ENCODE measurements at regions not wholly inside any gene's neighbourhood (a gene's known extent, or its start where the extent isn't known, plus 50 kb on each side); places are given as distances from the start of the nearest gene placed in this dataset.
A peak's percentile ranks its signal among the peaks of the same experiment; 100 is the strongest.

- no peak for DNase-seq
These were observed 61.2 kb downstream of the KLF6 start for GRCh38 chr10:3723766-3724165.

- DNase-seq, result peak in 18 of 51 donors; percentile 2 to 34 (median 10)
These were observed 64.6 kb downstream of the KLF6 start for GRCh38 chr10:3720228-3721019.

- DNase-seq, result no peak
These were observed 65.8 kb downstream of the KLF6 start for GRCh38 chr10:3719024-3719843.

- peak in 1 of 51 donors; percentile 9 for DNase-seq
These were observed 68.9 kb downstream of the KLF6 start for GRCh38 chr10:3716093-3716492.

- DNase-seq, result no peak
These were observed 70.0 kb downstream of the KLF6 start for GRCh38 chr10:3714967-3715366.

GRCh38 chr10:3714531-3714930 lies 70.5 kb downstream of the KLF6 start:
- no peak for DNase-seq

GRCh38 chr10:3712707-3713106 lies 72.3 kb downstream of the KLF6 start:
- no peak for DNase-seq

- no peak for DNase-seq
These were observed 73.1 kb downstream of the KLF6 start for GRCh38 chr10:3711918-3712317.

GRCh38 chr10:3710764-3711163 lies 74.2 kb downstream of the KLF6 start:
- DNase-seq, result no peak

GRCh38 chr10:3709456-3710060 lies 75.5 kb downstream of the KLF6 start:
- DNase-seq, result no peak

GRCh38 chr10:3708852-3709251 lies 76.2 kb downstream of the KLF6 start:
- DNase-seq, result no peak

- DNase-seq, result no peak
These were observed 80.3 kb downstream of the KLF6 start for GRCh38 chr10:3704565-3705325.

GRCh38 chr10:3702569-3702968 lies 82.4 kb downstream of the KLF6 start:
- DNase-seq, result no peak

GRCh38 chr10:3702056-3702546 lies 82.9 kb downstream of the KLF6 start:
- DNase-seq, result no peak

GRCh38 chr10:3701491-3701890 lies 83.5 kb downstream of the KLF6 start:
- DNase-seq, result no peak

GRCh38 chr10:3700531-3701076 lies 84.4 kb downstream of the KLF6 start:
- DNase-seq, result no peak

- DNase-seq, result peak in 1 of 51 donors; percentile 4
These were observed 85.1 kb downstream of the KLF6 start for GRCh38 chr10:3699916-3700315.

GRCh38 chr10:3698312-3698711 lies 86.7 kb downstream of the KLF6 start:
- no peak for DNase-seq

GRCh38 chr10:3693698-3694080 lies 91.3 kb downstream of the KLF6 start:
- DNase-seq, result no peak

GRCh38 chr10:3693022-3693697 lies 91.8 kb downstream of the KLF6 start:
- DNase-seq, result no peak

Data from hypothalamus (tissue), 51 donors.